HepG2 (cell line): ENCODE measurements at regions not wholly inside any gene's neighbourhood (a gene's known extent, or its start where the extent isn't known, plus 50 kb on each side); places are given as distances from the start of the nearest gene placed in this dataset.

ENCODE experiments used
- ATAC-seq: fragments of 200-7000 bp; cut with Tn5 transposase; 3 replicates; pipeline ENCODE4 v1.9.1; 2020; ENCODE audit warnings: mild to moderate bottlenecking, moderate library complexity
- BruUV-seq: library from RNA; stranded (reverse); fragments of 400-500 nt; replicated peaks from 2 replicates; lab custom pipeline; 2021; lab: Mats Ljungman, UMichigan
- CTCF ChIA-PET: fragments of 300-600 bp; formaldehyde crosslinking; extraction: SDS; loops from one replicate; lab custom pipeline; 2021; ENCODE audit warnings: low total read pairs, inconsistent platforms, low intra/inter-chr PET ratio; lab: Yijun Ruan, JAX
- POLR2A ChIA-PET: fragments of 350-600 bp; sonication (Branson Sonifier 250); formaldehyde crosslinking; loops from one replicate; lab custom pipeline; 2020; ENCODE audit warnings: antibody characterized with exemption, inconsistent platforms; lab: Yijun Ruan, JAX
- DNase-seq: peaks from one replicate; pipeline ENCODE4 v3.0.0-alpha.2; 2015; ENCODE audit warnings: low spot score
- FAIRE-seq: peaks from 3 replicates; lab custom pipeline; 2011; peaks lifted over from hg19 to GRCh38; lab: Jason Lieb, UNC
- H2AFZ ChIP-seq: one replicate; pipeline ENCODE4 v1.6.1; 2011; ENCODE audit warnings: low read length, inconsistent platforms
- H3K27ac ChIP-seq: fragments of 300-600 bp; 3 replicates; pipeline ENCODE4 v1.8.0; 2011; ENCODE audit warnings: mixed run types, mild to moderate bottlenecking, mixed read lengths, low read length, inconsistent platforms; ENCODE audit not compliant: insufficient read depth; ENCODE audit errors: extremely low read length
- H3K27me3 ChIP-seq, 2 experiments: fragments of 200-600 bp in 1 of 2; 2 replicates in 1 of 2; 3 replicates in 1 of 2; pipeline versions ENCODE4 v1.6.0 to v1.8.0; 2011; ENCODE audit warnings: low read length in 2 of 2, mild to moderate bottlenecking in 2 of 2, moderate library complexity in 2 of 2, inconsistent platforms in 1 of 2; ENCODE audit not compliant: insufficient read depth in 2 of 2, control insufficient read depth in 1 of 2
- H3K36me3 ChIP-seq, 2 experiments: fragments of 200-600 bp in 1 of 2; replicated peaks in 1 of 2; 2 replicates in 1 of 2; 3 replicates in 1 of 2; pipeline versions ENCODE4 v1.5.1 to v1.8.0; 2011; ENCODE audit warnings: low read length in 2 of 2, inconsistent platforms in 1 of 2; ENCODE audit not compliant: insufficient read depth in 2 of 2, control insufficient read depth in 1 of 2
- H3K4me1 ChIP-seq: 2 replicates; pipeline ENCODE4 v1.5.1; 2012; ENCODE audit warnings: low read length, inconsistent platforms; ENCODE audit not compliant: insufficient read depth
- H3K4me2 ChIP-seq: 2 replicates; pipeline ENCODE4 v1.6.0; 2011; ENCODE audit warnings: low read depth, low read length, inconsistent platforms
- H3K4me3 ChIP-seq, 3 experiments: fragments of 200-600 bp in 1 of 3; sonication (generic), shearing (Covaris generic) in 1 of 3; replicated peaks in 1 of 3; 2 replicates each; pipeline ENCODE4 v1.5.1; 2011 to 2016; ENCODE audit warnings: low read length in 3 of 3, inconsistent platforms in 2 of 3, low read depth in 2 of 3, mild to moderate bottlenecking in 2 of 3, control low read depth in 1 of 3, mixed read lengths in 1 of 3; ENCODE audit not compliant: insufficient read depth in 1 of 3
- H3K79me2 ChIP-seq: one replicate; pipeline ENCODE4 v1.6.1; 2011; ENCODE audit warnings: low read length, inconsistent platforms; ENCODE audit not compliant: insufficient read depth
- H3K9ac ChIP-seq: 2 replicates; pipeline ENCODE4 v1.6.0; 2011; ENCODE audit warnings: mild to moderate bottlenecking, low read depth, low read length, inconsistent platforms; ENCODE audit not compliant: insufficient read depth
- H3K9me3 ChIP-seq: 2 replicates; pipeline ENCODE4 v1.5.1; 2012; ENCODE audit warnings: mild to moderate bottlenecking, low read length
- H4K20me1 ChIP-seq: 2 replicates; pipeline ENCODE4 v1.6.0; 2011; ENCODE audit warnings: inconsistent platforms, mild to moderate bottlenecking, low read length, moderate library complexity; ENCODE audit not compliant: insufficient read depth
- KAT8 ChIP-seq: IDR thresholded peaks from 2 replicates; pipeline ENCODE4 v1.6.1; 2016; ENCODE audit warnings: missing genetic modification reagents, missing compliant biosample characterization
- WGBS: methylation state at CpG from one replicate; pipeline ENCODE4 v1.1.6; 2017; ENCODE audit warnings: low lambda C conversion rate; 5-methylcytosine and 5-hydroxymethylcytosine counted together
- in situ Hi-C: cut with HindIII; loops from 2 replicates; pipeline ENCODE4 v1.10.0; 2017; ENCODE audit warnings: low pct_unique_long_range_greater_than_20kb; ENCODE audit not compliant: extremely low pct_ligation_motif_present
- intact Hi-C: fragments of 100-400 bp; cut with micrococcal nuclease; formaldehyde crosslinking; loops from one replicate; pipeline ENCODE4 v1.10.0; 2022; ENCODE audit not compliant: unreplicated experiment
- TF ChIP-seq, protein P1 (sequence below): sonication (generic); formaldehyde crosslinking; IDR thresholded peaks from 2 replicates; pipeline ENCODE4 v1.4.0; 2020; ENCODE audit warnings: mild to moderate bottlenecking, missing genetic modification reagents
- TF ChIP-seq, protein P2 (sequence below): sonication (generic); formaldehyde crosslinking; IDR thresholded peaks from 2 replicates; pipeline ENCODE4 v1.9.0; 2021; ENCODE audit warnings: missing genetic modification reagents, borderline replicate concordance

DNA sequence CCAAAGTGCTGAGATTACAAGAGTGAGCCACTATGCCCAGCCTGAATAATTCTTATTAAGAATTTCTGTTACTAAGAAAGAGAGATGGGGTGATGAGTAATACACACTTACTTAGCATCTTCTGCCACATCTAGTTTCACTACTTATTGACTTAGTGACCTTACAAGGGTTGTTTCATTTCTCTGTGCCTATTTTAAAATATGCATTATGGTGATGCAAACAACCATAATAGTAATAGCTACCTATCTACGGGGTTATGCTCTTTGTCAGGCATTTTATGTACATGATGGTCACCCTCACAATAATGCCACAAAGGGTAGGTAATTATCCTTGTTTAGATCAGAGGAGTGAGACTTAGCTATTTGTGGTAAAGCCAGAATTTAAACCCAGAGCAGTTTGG is 499.0 kb upstream of the SGCD start (continued):
- TF ChIP-seq, protein P1, sequence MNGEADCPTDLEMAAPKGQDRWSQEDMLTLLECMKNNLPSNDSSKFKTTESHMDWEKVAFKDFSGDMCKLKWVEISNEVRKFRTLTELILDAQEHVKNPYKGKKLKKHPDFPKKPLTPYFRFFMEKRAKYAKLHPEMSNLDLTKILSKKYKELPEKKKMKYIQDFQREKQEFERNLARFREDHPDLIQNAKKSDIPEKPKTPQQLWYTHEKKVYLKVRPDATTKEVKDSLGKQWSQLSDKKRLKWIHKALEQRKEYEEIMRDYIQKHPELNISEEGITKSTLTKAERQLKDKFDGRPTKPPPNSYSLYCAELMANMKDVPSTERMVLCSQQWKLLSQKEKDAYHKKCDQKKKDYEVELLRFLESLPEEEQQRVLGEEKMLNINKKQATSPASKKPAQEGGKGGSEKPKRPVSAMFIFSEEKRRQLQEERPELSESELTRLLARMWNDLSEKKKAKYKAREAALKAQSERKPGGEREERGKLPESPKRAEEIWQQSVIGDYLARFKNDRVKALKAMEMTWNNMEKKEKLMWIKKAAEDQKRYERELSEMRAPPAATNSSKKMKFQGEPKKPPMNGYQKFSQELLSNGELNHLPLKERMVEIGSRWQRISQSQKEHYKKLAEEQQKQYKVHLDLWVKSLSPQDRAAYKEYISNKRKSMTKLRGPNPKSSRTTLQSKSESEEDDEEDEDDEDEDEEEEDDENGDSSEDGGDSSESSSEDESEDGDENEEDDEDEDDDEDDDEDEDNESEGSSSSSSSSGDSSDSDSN: no peak

DNA sequence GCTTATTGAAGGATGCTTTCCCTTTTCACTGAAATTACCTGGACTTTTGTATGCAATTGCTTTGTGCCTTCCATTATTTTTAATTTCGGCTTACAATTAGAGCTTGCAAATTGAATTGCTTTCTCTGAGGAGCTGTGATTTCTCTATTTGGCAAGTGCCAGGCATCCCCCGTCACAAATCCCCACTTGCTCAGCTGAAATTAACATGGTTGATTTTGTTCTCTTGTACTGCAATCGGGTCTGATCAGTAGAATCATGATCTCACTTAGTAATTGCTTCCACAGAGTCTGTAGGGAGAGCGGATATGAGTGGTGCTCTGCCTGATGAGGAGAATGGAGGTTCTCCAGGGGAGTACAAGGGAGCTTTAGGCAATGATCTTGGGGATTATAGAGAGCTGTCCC is 495.5 kb upstream of the SGCD start:
- in situ Hi-C loops (no loop called here), intact Hi-C loops (no loop called here)
- no peak for TF ChIP-seq KAT8 (CRISPR knock-in tag)
- TF ChIP-seq, protein P2, sequence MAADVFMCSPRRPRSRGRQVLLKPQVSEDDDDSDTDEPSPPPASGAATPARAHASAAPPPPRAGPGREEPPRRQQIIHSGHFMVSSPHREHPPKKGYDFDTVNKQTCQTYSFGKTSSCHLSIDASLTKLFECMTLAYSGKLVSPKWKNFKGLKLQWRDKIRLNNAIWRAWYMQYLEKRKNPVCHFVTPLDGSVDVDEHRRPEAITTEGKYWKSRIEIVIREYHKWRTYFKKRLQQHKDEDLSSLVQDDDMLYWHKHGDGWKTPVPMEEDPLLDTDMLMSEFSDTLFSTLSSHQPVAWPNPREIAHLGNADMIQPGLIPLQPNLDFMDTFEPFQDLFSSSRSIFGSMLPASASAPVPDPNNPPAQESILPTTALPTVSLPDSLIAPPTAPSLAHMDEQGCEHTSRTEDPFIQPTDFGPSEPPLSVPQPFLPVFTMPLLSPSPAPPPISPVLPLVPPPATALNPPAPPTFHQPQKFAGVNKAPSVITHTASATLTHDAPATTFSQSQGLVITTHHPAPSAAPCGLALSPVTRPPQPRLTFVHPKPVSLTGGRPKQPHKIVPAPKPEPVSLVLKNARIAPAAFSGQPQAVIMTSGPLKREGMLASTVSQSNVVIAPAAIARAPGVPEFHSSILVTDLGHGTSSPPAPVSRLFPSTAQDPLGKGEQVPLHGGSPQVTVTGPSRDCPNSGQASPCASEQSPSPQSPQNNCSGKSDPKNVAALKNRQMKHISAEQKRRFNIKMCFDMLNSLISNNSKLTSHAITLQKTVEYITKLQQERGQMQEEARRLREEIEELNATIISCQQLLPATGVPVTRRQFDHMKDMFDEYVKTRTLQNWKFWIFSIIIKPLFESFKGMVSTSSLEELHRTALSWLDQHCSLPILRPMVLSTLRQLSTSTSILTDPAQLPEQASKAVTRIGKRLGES (CRISPR knock-in tag): no peak
- H2AFZ ChIP-seq: no peak overlapping the region
- POLR2A ChIA-PET: no interaction called here
- H3K4me3 ChIP-seq: no peak overlapping the region
- no peak overlapping the region for H3K4me2 ChIP-seq
- H3K36me3 ChIP-seq: no peaks in the 10 kb centered on the region
- no peaks in the 10 kb centered on the region for H3K27me3 ChIP-seq
- FAIRE-seq (no peak), DNase-seq (no peak), ATAC-seq (no peak)
- H3K27ac ChIP-seq: no peak overlapping the region
- H3K9me3 ChIP-seq: no peaks in the 10 kb centered on the region
- H3K9ac ChIP-seq: no peak overlapping the region
- no peaks in the 10 kb centered on the region for H4K20me1 ChIP-seq
- H3K4me1 ChIP-seq: no peaks in the 10 kb centered on the region
- CTCF ChIA-PET: no interaction called here
- no TSS peak for BruUV-seq
- WGBS: under 1% methylated on average over 4 of the region's 4 CpGs
- H3K79me2 ChIP-seq: no peaks in the 10 kb centered on the region
